ENCODE measurements at regions not wholly inside any gene's neighbourhood (a gene's known extent, or its start where the extent isn't known, plus 50 kb on each side); places are given as distances from the start of the nearest gene placed in this dataset.
"Not testable (repeated sequence)": the region's sequence is repeated elsewhere in the genome, so short reads cannot be mapped to it uniquely, and the experiment has no call there.

DNA sequence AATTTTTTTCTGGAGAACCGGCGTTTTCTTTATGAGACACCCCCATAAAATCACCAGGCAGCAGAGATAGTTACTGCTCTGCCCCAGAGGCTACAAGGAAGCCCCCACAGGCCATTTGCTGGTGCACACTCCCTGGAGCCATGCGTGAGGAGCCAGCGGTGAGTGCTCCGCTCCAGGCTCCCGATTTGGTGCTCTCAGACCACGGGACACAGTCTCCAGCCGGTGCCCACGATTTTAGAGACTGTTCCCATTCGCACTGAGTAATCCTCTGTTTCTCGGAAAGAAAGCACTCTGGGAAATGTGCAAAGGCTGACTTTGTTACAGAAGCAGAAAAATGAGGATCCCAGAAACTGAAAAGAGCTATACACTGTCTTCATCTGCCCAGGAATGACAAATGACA, 104.9 kb downstream of the RNASET2 start:
- Mint-ChIP-seq H3K4me1 (ENCODE audit: unreplicated experiment) (peaks cover 5% of the 10 kb centered on the region), H3K27ac (no peak overlapping the region), H3K9me3 (no peaks in the 10 kb centered on the region), H3K36me3 (no peaks in the 10 kb centered on the region), H3K27me3 (peaks cover 3% of the 10 kb centered on the region), H3K4me3 (no peak overlapping the region)
- TF ChIP-seq CTCF (conservative IDR thresholded peaks at IDR 0.05): no peak
- DNase-seq (ENCODE audit: extremely low spot score, unreplicated experiment): no peak

DNA sequence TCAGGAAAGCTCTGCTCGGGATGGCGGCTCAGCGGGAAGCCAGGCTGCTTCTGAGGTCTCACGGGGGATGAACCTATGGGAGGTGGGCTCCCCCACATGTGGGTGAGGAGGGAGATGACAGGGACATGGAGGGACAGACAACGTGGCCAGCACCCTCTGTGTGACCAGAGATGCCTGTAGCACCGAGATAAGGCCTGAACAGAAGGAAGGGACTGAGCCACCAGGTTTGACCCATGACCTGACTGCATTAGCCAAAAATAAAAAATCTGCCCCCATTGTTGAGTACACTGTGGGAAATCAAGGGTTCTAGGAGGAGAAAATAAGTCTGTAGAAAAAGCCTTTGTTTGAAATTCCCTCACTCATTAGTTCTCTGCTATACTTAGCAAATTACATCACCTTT, 105.7 kb downstream of the RNASET2 start:
- no peak overlapping the region for H3K27ac Mint-ChIP-seq
- peaks cover 5% of the 10 kb centered on the region for H3K4me1 Mint-ChIP-seq (ENCODE audit: unreplicated experiment)
- DNase-seq (ENCODE audit: extremely low spot score, unreplicated experiment): no peak

GRCh38 chr6:166849749-166850183, 106.6 kb downstream of the RNASET2 start:
- DNase-seq (ENCODE audit: extremely low spot score, unreplicated experiment): no peak
- Mint-ChIP-seq H3K9me3 (no peaks in the 10 kb centered on the region), H3K36me3 (no peaks in the 10 kb centered on the region), H3K27me3 (peaks cover 8% of the 10 kb centered on the region), H3K4me1 (ENCODE audit: unreplicated experiment) (peaks cover 5% of the 10 kb centered on the region), H3K4me3 (no peak overlapping the region), H3K27ac (no peak overlapping the region)
- TF ChIP-seq CTCF (conservative IDR thresholded peaks at IDR 0.05): no peak

More for the DNA sequence above, 105.7 kb downstream of the RNASET2 start:
- Mint-ChIP-seq H3K27me3 (peaks cover 3% of the 10 kb centered on the region), H3K9me3 (no peaks in the 10 kb centered on the region), H3K4me3 (no peak overlapping the region), H3K36me3 (no peaks in the 10 kb centered on the region)
- TF ChIP-seq CTCF (conservative IDR thresholded peaks at IDR 0.05): no peak

DNA sequence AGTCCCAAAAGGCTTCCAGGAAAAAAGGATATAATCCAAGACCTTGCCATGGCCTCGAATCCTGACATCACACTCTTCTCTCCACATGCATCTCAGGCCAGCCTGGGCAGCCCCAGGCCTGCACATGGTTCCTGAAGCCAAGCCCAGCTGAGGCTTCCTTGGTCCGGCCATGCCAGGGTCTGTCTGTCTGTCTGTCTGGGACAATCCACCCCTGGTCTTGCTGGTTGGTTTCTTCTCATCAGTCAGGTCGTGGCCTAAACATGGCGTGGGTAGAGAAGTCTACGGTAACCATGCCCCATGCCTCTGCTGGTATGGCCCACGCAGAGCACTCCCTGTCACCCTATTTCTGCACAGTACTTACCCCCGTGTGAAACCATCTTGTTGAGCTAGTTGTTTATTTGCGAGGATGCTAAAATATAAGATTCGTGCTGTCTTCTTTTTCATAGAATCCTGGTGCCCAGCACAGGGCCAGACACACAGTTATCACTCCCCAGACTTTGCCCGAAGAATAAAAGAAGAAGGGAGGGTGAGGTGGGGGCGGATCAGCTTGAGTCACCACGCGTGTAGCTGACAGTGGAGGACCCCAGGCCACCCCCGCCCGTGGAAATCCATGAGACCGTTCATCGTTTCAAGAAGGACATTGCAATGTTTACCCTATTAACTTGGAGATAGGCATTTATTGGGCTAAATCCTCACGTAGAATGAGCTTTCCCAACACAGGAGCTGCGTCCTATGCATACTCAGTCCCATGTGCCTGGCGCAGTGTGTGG, 107.2 kb downstream of the RNASET2 start:
- TF ChIP-seq CTCF (conservative IDR thresholded peaks at IDR 0.05): no peak
- H3K4me1 Mint-ChIP-seq (ENCODE audit: unreplicated experiment): peaks cover 5% of the 10 kb centered on the region
- no peak for DNase-seq (ENCODE audit: extremely low spot score, unreplicated experiment)
- H3K9me3 Mint-ChIP-seq: no peaks in the 10 kb centered on the region
- no peak overlapping the region for H3K4me3 Mint-ChIP-seq
- no peak overlapping the region for H3K27ac Mint-ChIP-seq
- H3K36me3 Mint-ChIP-seq: no peaks in the 10 kb centered on the region
- H3K27me3 Mint-ChIP-seq: peaks cover 9% of the 10 kb centered on the region

DNA sequence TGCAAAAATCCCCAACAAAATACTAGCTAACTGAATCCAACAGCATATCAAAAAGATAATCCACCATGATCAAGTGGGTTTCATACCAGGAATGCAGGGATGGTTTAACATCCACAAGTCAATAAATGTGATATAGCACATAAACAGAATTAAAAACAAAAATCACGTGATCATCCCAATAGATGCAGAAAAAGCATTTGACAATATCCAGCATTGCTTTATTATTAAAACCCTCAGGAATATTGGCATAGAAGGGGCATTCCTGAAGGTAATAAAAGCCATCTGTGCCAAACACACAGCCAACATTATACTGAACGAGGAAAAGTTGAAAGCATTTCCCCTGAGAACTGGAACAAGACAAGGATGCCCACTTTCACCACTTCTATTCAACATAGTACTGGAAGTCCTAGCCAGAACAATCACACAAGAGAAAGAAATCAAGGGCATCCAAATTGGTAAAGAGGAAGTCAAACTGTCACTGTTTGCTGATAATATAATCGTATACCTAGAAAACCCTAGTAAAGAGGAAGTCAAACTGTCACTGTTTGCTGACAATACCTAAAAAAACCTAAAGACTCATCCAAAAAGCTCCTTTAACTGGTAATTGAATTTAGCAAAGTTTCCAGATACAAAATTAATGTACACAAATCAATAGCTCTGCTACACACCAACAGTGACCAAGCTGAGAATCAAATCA, 109.8 kb downstream of the RNASET2 start:
- not testable (repeated sequence) for H3K27ac Mint-ChIP-seq; H3K9me3 Mint-ChIP-seq; DNase-seq (ENCODE audit: extremely low spot score, unreplicated experiment); H3K36me3 Mint-ChIP-seq; H3K4me1 Mint-ChIP-seq (ENCODE audit: unreplicated experiment); H3K4me3 Mint-ChIP-seq
- peaks cover 12% of the 10 kb centered on the region for H3K27me3 Mint-ChIP-seq

- Mint-ChIP-seq H3K27ac (no peak overlapping the region), H3K27me3 (peaks cover 12% of the 10 kb centered on the region)
- TF ChIP-seq CTCF (conservative IDR thresholded peaks at IDR 0.05): no peak
Measured at GRCh38 chr6:166842607-166843006, 113.7 kb downstream of the RNASET2 start.

More at GRCh38 chr6:166842607-166843006, 113.7 kb downstream of the RNASET2 start:
- Mint-ChIP-seq H3K36me3 (no peaks in the 10 kb centered on the region), H3K9me3 (no peaks in the 10 kb centered on the region), H3K4me1 (ENCODE audit: unreplicated experiment) (no peaks in the 10 kb centered on the region), H3K4me3 (no peak overlapping the region)
- DNase-seq (ENCODE audit: extremely low spot score, unreplicated experiment): no peak
